Muscle layer of colon (tissue), 2 donors: ENCODE measurements at regions not wholly inside any gene's neighbourhood (a gene's known extent, or its start where the extent isn't known, plus 50 kb on each side); places are given as distances from the start of the nearest gene placed in this dataset.

Experiments
- H3K27ac ChIP-seq: one replicate; pipeline ENCODE4 v1.7.0; 2013; ENCODE audit warnings: low read depth, mild to moderate bottlenecking, low read length, moderate library complexity
- H3K27me3 ChIP-seq, 2 donors: one replicate each; pipeline ENCODE4 v1.7.0; 2013; ENCODE audit warnings: low read length in 2 of 2, mild to moderate bottlenecking in 2 of 2; ENCODE audit not compliant: insufficient read depth in 2 of 2, control insufficient read depth in 1 of 2
- H3K36me3 ChIP-seq: one replicate; pipeline ENCODE4 v1.7.0; 2013; ENCODE audit warnings: mild to moderate bottlenecking, low read length; ENCODE audit not compliant: insufficient read depth
- H3K4me1 ChIP-seq: one replicate; pipeline ENCODE4 v1.7.0; 2013; ENCODE audit warnings: mild to moderate bottlenecking, low read length; ENCODE audit not compliant: insufficient read depth
- H3K4me3 ChIP-seq, 2 donors: one replicate each; pipeline ENCODE4 v1.7.0; 2013; ENCODE audit warnings: low read length in 2 of 2, low read depth in 1 of 2, mild to moderate bottlenecking in 1 of 2, moderate library complexity in 1 of 2
- H3K9ac ChIP-seq: one replicate; pipeline ENCODE4 v1.7.0; 2013; ENCODE audit warnings: low read length
- H3K9me3 ChIP-seq: one replicate; pipeline ENCODE4 v1.7.0; 2013; ENCODE audit warnings: mild to moderate bottlenecking, low read length
- donor health status: abdominal sarcoma.
- donor health status: Adenocarcinoma of cecum.

DNA sequence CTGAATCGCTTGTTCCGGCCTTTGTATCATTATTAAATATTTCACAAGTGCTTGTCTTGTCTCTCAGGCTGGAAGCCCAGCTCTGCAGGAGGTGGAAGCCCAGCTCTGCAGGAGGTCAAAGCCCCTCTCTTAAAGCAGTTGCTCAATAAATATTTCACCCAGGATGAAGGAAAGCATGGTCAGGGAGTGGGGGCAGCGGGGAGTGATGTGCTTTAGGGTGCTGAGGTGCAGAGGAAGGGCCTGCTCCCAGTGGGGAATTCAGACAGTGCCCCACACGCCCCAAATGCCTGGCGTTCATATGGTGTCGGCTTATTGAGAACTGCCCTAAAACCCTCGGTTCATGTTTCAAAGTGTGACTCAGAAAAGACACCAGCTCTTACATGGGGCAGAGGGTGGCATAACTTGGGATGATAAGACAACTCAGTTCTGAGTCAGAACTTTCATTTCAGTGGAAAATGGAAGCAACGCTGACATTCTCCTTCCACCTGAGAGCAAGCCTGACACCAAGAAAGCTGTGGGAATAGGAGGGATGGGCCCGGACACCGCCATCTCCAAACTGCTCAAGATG lies 114.3 kb upstream of the DAP start:
- no peak overlapping the region for H3K4me3 ChIP-seq

DNA sequence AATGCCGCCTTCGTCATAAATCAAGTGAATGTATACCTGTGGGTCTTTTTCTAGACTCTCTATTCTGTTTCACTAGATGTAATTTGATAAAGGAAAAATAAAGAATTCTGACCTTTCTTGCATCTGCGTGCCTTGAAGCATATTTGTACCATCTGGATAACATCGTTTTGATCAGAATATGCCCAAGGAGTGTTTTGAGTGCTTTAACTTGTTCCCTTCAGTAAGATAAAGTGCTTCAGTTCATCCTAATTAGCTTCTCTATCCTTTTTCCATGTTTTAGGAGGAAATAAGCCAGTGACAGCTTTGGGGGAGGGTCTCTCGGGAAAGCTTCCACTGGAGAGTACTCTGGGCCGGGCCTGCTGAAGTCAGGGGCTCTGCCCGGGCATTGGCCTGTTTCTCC lies 113.5 kb upstream of the DAP start:
- Histone ChIP-seq H3K36me3 (no peaks in the 10 kb centered on the region), H3K4me3 (no peak overlapping the region)

More for the DNA sequence above, 114.3 kb upstream of the DAP start:
- H3K36me3 ChIP-seq: no peaks in the 10 kb centered on the region
- H3K9me3 ChIP-seq: no peaks in the 10 kb centered on the region
- H3K4me1 ChIP-seq: no peaks in the 10 kb centered on the region
- H3K27ac ChIP-seq: no peak overlapping the region
- no peaks in the 10 kb centered on the region for H3K27me3 ChIP-seq
- no peak overlapping the region for H3K9ac ChIP-seq

DNA sequence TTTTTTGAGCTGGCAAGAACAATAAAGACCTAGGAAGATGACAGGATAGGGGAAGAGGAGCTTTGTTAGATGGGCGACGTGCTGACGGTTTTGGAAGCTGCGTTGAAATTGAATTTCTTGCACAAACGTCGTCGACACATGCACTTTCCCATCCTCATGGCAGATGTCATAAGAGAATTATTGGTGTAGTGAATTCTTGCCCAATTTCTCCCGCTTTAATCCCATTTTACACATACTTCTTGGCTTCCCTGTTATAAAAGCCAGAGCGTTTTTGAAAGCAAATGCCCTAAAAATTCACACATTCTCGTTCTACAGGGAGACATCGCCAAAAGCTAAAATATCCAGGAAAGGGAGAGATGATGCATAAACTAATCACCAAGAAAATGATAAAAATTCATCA lies 109.8 kb upstream of the DAP start:
- Histone ChIP-seq H3K27ac (no peak overlapping the region), H3K9ac (no peak overlapping the region), H3K4me3 (no peak overlapping the region), H3K4me1 (no peaks in the 10 kb centered on the region), H3K9me3 (no peaks in the 10 kb centered on the region), H3K27me3 (no peaks in the 10 kb centered on the region), H3K36me3 (no peaks in the 10 kb centered on the region)

More for the DNA sequence above, 113.5 kb upstream of the DAP start:
- Histone ChIP-seq H3K27ac (no peak overlapping the region), H3K27me3 (no peaks in the 10 kb centered on the region), H3K9ac (no peak overlapping the region), H3K4me1 (no peaks in the 10 kb centered on the region), H3K9me3 (no peaks in the 10 kb centered on the region)

DNA sequence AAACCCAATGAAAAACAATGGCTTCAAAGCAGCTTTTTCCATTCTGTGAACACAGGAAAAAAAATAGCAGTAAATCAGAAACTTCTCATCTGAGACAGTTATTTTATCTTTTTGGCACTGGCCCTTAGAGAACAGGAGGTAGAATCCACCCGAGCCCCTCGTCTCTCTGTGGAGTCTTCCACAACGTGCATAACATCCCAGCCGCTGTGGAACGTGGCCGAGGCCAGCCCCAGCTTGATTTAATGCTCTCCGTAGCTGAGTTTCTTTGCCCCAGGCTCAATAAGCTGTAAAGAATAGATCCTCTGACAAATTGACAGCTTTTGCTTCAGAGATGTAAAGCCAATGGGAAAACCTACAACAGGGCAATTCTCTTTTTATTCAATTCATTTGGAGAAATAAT lies 107.9 kb upstream of the DAP start:
- Histone ChIP-seq H3K9ac (no peak overlapping the region), H3K4me1 (no peaks in the 10 kb centered on the region), H3K27ac (no peak overlapping the region), H3K4me3 (no peak overlapping the region), H3K9me3 (no peaks in the 10 kb centered on the region), H3K36me3 (no peaks in the 10 kb centered on the region), H3K27me3 (no peaks in the 10 kb centered on the region)

DNA sequence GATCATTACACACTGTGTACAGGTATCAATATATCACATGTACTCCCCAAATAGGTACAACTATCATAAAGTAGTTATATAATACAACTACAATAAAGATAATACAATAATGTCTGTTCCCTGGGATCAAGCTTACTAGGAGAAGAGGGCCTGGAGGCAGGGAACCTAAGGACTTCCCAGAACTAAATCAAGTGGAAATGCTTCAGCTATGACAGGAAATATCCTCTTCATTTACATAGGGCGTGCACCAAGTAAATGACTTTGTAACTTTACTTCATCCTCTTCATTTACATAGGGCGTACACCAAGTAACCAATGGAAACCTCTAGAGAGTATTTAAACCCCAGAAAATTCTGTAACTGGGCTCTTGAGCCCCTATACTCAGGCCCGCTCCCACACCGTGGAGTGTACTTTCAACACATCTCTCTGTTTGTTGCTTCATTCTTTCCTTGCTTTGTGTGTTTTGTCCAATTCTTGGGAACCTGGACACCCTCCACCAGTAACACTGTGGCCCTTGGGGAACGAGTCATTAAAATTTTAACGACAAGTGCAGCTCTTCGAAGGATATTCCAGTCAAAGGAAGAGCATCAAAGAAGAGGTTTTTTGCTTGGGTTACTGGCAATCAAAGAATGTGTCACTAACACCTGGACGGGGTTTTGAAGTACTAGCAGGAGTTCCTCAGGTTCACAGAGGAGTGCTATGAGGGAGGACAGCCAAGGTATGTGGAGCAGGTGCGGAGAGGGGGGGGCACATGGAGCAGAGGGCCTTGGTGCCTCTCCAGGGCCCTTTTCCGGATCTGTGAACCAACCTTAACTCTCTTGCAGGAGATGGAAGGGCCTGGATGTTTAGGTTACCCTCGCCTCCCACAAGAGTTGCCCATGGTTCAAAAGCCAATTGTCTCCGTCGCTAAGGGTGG lies 106.6 kb upstream of the DAP start:
- H3K27ac ChIP-seq: no peak overlapping the region
- no peaks in the 10 kb centered on the region for H3K4me1 ChIP-seq
- H3K4me3 ChIP-seq: no peak overlapping the region
- H3K27me3 ChIP-seq: no peaks in the 10 kb centered on the region
- H3K9ac ChIP-seq: no peak overlapping the region
- H3K9me3 ChIP-seq: no peaks in the 10 kb centered on the region
- no peaks in the 10 kb centered on the region for H3K36me3 ChIP-seq

DNA sequence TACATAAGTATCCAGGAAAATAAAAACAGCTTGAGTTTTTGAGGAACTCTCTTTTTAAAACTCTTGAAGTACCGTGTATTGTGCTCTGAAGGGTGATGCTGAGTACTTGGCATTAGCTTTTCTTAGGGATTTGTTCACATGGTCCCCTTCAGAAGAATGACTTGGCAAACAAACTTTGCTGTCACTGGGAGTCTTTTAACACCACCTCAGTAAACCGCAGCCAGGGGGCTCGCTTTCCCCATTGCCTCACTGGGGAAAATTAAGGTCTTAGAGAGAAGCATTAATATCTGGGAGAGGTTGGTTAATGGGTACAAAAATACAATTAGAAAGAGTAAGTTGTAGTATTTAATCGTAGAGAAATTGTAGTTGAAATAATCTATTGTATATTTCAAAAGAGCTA lies 105.9 kb upstream of the DAP start:
- no peaks in the 10 kb centered on the region for H3K36me3 ChIP-seq
- H3K9me3 ChIP-seq: no peaks in the 10 kb centered on the region
- no peak overlapping the region for H3K27ac ChIP-seq
- no peak overlapping the region for H3K4me3 ChIP-seq
- H3K9ac ChIP-seq: no peak overlapping the region
- H3K4me1 ChIP-seq: no peaks in the 10 kb centered on the region
- H3K27me3 ChIP-seq: no peaks in the 10 kb centered on the region

DNA sequence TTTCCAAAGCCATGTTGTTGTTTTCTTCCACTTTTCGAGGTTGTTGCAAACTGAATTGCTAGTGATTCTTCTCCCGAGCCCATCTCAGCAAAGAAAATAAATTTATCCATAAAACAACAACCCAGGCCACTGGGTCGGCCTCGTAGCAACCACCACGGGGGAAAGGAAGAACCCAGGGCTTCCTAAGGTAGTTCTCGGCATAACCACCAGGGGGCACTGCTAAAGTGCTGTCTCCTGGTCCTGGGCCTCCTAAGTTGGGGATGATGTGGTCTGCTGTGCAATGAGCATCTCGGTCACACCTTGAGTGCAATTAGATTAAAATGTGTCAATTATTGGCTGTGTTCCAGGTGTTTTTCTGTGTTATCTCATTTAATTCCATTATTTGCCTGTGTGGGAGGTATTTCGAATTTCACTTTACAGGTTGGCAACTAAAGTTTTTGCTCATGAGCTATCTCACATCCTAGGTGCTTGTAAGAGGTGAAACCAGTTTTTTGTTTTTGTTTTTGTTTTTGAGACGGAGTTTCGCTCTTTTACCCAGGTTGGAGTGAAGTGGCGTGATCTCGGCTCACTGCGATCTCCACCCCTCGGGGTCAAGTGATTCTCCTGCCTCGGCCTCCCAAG lies 102.8 kb upstream of the DAP start:
- Histone ChIP-seq H3K27ac (no peak overlapping the region), H3K4me3 (no peak overlapping the region)

DNA sequence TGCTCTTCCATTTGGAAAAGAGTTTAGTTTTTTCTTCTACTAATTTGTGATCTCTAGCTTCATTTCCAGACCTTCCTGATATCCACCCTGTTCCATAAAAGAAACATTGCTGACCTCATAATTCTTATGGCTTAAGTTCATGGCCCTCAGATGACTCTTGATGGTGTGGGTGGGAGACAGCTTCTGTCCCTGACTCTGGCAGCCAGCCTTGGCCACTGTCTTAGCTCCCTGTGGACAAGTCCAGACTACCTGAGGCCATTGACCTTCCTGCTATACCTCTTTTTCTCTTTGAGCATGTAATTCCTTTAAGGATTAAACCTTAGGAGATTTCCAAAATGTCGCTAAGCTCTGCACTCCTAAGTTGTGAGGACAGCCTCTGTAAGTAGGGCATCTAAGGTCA lies 101.1 kb upstream of the DAP start:
- H3K9me3 ChIP-seq: no peaks in the 10 kb centered on the region
- no peaks in the 10 kb centered on the region for H3K36me3 ChIP-seq
- H3K9ac ChIP-seq: no peak overlapping the region
- no peaks in the 10 kb centered on the region for H3K4me1 ChIP-seq
- peaks cover 0 to 10% of the 10 kb centered on the region in 2 donors for H3K27me3 ChIP-seq
- H3K27ac ChIP-seq: no peak overlapping the region
- no peak overlapping the region for H3K4me3 ChIP-seq

More for the DNA sequence above, 102.8 kb upstream of the DAP start:
- H3K27me3 ChIP-seq: no peaks in the 10 kb centered on the region
- no peak overlapping the region for H3K9ac ChIP-seq
- H3K9me3 ChIP-seq: no peaks in the 10 kb centered on the region
- H3K36me3 ChIP-seq: no peaks in the 10 kb centered on the region
- no peaks in the 10 kb centered on the region for H3K4me1 ChIP-seq

DNA sequence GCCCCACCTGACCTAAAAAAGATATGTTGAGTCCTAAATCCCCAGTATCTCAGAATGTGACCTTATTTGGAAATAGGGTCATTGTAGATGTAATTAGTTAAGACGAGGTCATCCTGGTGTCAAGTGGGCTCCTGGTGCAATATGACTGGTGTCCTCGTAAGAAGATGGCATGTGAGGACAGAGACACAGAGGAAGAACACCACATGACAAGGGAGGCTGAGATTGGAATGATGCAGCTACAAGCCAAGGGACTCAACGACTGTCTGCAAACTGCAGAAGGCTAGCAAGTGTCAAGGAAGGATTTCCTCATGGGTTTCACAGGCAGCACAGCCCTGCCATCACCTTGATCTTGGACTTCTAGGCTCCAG lies 100.4 kb upstream of the DAP start:
- no peaks in the 10 kb centered on the region for H3K9me3 ChIP-seq
- no peak overlapping the region for H3K27ac ChIP-seq
- H3K4me1 ChIP-seq: peaks cover 6% of the 10 kb centered on the region
- peaks cover 0 to 10% of the 10 kb centered on the region in 2 donors for H3K27me3 ChIP-seq
- H3K36me3 ChIP-seq: no peaks in the 10 kb centered on the region
- no peak overlapping the region for H3K4me3 ChIP-seq
- no peak overlapping the region for H3K9ac ChIP-seq

DNA sequence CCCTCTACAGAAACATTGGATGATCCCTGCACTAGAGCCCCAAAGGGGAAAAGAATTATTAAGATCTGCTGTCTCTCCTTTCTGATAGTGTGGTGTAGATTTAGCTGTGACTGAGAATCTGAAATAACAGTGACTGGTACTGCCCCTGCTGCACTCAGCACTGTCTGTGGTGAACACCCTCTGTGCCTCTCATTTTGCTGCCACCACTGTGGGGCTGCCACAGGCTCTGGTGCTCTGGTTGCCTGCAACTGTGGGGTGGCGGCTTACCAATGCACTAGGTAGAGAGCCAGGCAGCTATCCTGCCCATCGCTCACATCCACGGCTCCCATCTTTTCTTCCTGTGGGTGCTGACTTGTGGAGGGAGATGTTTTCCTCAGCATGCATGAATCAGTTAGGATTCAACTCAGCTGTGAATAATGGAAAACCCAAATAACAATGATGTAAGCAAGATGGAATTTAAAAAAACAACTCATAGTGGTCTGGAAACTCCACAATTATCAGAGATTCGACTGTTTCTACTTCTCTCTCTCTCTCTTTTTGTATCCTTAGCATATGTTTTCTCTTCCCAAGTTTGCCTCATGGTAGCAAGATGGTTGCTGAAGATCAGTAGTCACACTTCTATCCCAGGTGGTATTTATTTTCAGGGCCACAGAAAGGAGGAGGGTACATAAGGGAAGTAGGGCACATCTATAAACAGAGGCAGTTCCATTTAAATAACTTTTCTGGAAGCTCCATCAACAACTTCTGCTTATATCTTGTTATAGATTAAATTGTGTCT lies 99.8 kb upstream of the DAP start:
- no peaks in the 10 kb centered on the region for H3K9me3 ChIP-seq
- no peak overlapping the region for H3K9ac ChIP-seq
- H3K27me3 ChIP-seq: peaks cover 0 to 10% of the 10 kb centered on the region in 2 donors
- H3K27ac ChIP-seq: no peak overlapping the region
- no peak overlapping the region for H3K4me3 ChIP-seq
- H3K36me3 ChIP-seq: no peaks in the 10 kb centered on the region
- peaks cover 11% of the 10 kb centered on the region for H3K4me1 ChIP-seq

DNA sequence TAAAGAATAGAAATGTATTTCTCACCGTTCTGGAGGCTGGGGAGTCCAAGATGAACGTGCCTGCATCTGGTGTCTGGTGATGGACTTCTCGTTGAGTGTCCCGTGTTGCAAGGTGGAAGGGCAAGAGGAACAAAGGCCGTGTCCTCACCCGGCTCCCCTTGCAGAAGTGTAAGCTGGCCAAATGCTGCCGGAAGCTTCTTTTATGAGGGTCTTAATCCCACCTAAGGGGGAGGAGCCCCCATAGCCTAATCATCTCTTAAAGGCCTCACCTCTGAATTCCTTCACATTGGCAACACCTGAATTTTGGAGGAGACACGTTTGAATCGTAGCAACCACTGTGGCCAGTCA lies 99.1 kb upstream of the DAP start:
- Histone ChIP-seq H3K9ac (no peak overlapping the region), H3K4me3 (no peak overlapping the region)

More for the DNA sequence above, 99.1 kb upstream of the DAP start:
- peaks cover 0 to 10% of the 10 kb centered on the region in 2 donors for H3K27me3 ChIP-seq
- H3K36me3 ChIP-seq: no peaks in the 10 kb centered on the region
- peaks cover 14% of the 10 kb centered on the region for H3K4me1 ChIP-seq
- H3K9me3 ChIP-seq: no peaks in the 10 kb centered on the region
- H3K27ac ChIP-seq: no peak overlapping the region
